Neural crest cell (in vitro differentiated cells): ENCODE measurements at regions not wholly inside any gene's neighbourhood (a gene's known extent, or its start where the extent isn't known, plus 50 kb on each side); places are given as distances from the start of the nearest gene placed in this dataset.
A peak's percentile ranks its signal among the peaks of the same experiment; 100 is the strongest.
"Not testable (repeated sequence)": the region's sequence is repeated elsewhere in the genome, so short reads cannot be mapped to it uniquely, and the experiment has no call there.

ENCODE experiments used
- DNase-seq: peaks from one replicate; pipeline ENCODE4 v3.0.0; 2021; ENCODE audit warnings: low read depth, mixed read lengths, low spot score
- H3K27ac Mint-ChIP-seq: one replicate; pipeline ENCODE4 v1.8.0; 2021; ENCODE audit warnings: mild to moderate bottlenecking, mixed read lengths; ENCODE audit not compliant: unreplicated experiment
- H3K27me3 Mint-ChIP-seq: 2 replicates; pipeline ENCODE4 v1.8.0; 2021; ENCODE audit warnings: low read depth, mild to moderate bottlenecking, mixed read lengths
- H3K36me3 Mint-ChIP-seq: 2 replicates; pipeline ENCODE4 v1.8.0; 2021; ENCODE audit warnings: low read depth, mild to moderate bottlenecking, mixed read lengths
- H3K4me1 Mint-ChIP-seq: 2 replicates; pipeline ENCODE4 v1.8.0; 2021; ENCODE audit warnings: mixed read lengths
- H3K4me3 Mint-ChIP-seq: one replicate; pipeline ENCODE4 v1.8.0; 2021; ENCODE audit warnings: mild to moderate bottlenecking, mixed read lengths
- H3K9me3 Mint-ChIP-seq: 2 replicates; pipeline ENCODE4 v1.8.0; 2021; ENCODE audit warnings: mixed read lengths
- TF ChIP-seq, protein P1 (sequence below): fragments of 200-600 bp; sonication (generic); conservative IDR thresholded peaks from 2 replicates; pipeline ENCODE4 v1.5.0; 2021; ENCODE audit warnings: antibody characterized with exemption, mild to moderate bottlenecking

GRCh38 chr15:87481126-87481525 is 775.4 kb downstream of the NTRK3 start:
- H3K27me3 Mint-ChIP-seq = no peaks in the 10 kb centered on the region
- TF ChIP-seq, protein P1, sequence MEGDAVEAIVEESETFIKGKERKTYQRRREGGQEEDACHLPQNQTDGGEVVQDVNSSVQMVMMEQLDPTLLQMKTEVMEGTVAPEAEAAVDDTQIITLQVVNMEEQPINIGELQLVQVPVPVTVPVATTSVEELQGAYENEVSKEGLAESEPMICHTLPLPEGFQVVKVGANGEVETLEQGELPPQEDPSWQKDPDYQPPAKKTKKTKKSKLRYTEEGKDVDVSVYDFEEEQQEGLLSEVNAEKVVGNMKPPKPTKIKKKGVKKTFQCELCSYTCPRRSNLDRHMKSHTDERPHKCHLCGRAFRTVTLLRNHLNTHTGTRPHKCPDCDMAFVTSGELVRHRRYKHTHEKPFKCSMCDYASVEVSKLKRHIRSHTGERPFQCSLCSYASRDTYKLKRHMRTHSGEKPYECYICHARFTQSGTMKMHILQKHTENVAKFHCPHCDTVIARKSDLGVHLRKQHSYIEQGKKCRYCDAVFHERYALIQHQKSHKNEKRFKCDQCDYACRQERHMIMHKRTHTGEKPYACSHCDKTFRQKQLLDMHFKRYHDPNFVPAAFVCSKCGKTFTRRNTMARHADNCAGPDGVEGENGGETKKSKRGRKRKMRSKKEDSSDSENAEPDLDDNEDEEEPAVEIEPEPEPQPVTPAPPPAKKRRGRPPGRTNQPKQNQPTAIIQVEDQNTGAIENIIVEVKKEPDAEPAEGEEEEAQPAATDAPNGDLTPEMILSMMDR = no peak
- H3K36me3 Mint-ChIP-seq = no peaks in the 10 kb centered on the region
- H3K9me3 Mint-ChIP-seq = peaks cover 4% of the 10 kb centered on the region
- peaks cover 10% of the 10 kb centered on the region for H3K4me1 Mint-ChIP-seq
- no peak for DNase-seq
- H3K4me3 Mint-ChIP-seq = no peak overlapping the region
- H3K27ac Mint-ChIP-seq = no peak overlapping the region

- H3K4me1 Mint-ChIP-seq = peaks cover 10% of the 10 kb centered on the region
- H3K27me3 Mint-ChIP-seq = no peaks in the 10 kb centered on the region
- TF ChIP-seq, protein P1 = no peak
- no peak overlapping the region for H3K27ac Mint-ChIP-seq
- H3K36me3 Mint-ChIP-seq = no peaks in the 10 kb centered on the region
- H3K4me3 Mint-ChIP-seq = no peak overlapping the region
- DNase-seq = no peak
- peaks cover 4% of the 10 kb centered on the region for H3K9me3 Mint-ChIP-seq
Measured at GRCh38 chr15:87478687-87479072, 777.9 kb downstream of the NTRK3 start.

DNA sequence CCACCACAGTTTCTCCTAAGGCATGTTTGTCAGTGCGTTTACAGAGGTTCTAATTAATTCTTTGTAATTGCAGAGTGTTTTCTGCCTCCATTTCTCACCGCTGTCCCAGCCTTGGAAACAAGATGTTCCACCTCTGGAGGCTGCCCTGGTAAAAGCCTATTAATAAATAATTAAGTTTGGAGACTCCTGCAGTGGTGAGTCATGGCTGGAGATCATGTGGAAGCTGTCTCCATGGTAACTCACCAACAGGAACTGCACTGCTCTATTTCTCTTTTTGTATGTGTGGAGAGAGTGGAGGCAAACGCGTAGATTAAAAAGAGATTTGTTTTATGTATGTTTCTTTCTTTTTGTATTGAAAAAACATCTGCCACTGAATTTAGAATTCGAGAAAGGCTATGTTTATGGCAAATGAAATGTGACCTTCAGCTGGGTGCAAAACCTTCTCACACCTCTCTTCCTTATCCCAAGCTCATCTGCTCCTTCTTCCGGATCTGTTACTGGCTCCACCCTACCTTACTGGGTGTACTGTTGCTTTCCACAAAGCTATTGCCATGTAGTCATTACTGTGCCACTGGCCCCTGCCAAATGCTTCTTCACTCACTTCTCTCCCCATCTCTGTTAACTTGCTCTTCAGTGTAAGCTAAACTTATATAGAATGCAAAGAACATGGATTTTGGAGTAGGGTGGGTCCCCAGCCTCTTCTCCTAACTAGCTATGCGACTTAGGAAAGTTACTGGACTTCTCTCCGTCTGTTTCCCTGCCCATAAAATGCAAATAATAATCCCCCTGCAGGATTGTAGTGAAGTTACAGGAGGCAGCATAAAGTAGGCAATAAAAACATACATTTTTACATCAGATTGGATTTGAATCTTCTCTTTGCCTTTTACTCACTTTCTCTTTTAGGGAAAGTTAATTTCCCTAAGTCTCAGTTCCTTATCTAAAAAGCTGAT is 778.5 kb downstream of the NTRK3 start:
- Mint-ChIP-seq H3K36me3 (no peaks in the 10 kb centered on the region), H3K9me3 (peaks cover 4% of the 10 kb centered on the region), H3K4me3 (peak overlapping the region; percentile 4), H3K27me3 (no peaks in the 10 kb centered on the region), H3K27ac (peak overlapping the region; percentile 74), H3K4me1 (peaks cover 10% of the 10 kb centered on the region)
- DNase-seq = no peak
- TF ChIP-seq, protein P1 = peak; percentile 47

DNA sequence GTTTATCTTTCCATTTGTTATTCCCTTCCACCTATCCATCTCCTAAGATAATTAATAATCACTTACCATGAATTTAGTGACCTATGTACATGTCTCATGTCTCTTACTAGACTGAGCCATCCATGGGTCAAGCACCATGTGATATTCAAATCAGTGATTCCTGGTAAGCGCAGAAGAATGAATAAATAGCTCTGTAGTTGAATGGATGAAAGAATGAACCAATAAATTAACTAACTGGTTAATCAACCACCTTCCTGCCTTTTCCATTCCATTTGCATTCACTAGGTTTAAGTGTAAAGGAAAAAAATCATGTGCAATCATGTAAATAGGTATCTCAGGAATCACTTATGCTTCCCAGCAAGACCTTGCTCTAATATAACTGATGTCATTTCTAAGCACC is 779.5 kb downstream of the NTRK3 start:
- no peak overlapping the region for H3K4me3 Mint-ChIP-seq
- H3K27ac Mint-ChIP-seq = no peak overlapping the region
- no peaks in the 10 kb centered on the region for H3K27me3 Mint-ChIP-seq

DNA sequence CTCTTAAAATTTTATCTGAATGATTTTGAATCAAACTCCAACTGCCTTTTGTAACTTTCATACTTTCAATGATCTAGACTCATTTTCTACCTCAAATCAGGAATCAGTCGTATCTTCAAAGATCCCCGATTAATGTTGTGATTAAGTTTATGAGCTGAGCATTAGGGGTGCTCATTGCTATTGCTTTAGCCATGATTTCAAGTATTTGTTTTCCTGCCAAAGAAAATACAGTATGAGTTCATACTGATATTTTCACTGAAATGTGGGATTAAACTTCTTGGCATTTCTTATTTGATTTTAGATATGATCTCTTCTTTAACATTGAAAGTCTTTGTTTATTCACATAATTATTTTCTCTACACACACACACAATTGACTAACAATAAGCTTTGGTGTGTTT is 785.6 kb downstream of the NTRK3 start:
- TF ChIP-seq, protein P1 = no peak
- Mint-ChIP-seq H3K27ac (no peak overlapping the region), H3K36me3 (peaks cover 4% of the 10 kb centered on the region), H3K4me3 (no peak overlapping the region), H3K27me3 (no peaks in the 10 kb centered on the region), H3K9me3 (no peaks in the 10 kb centered on the region), H3K4me1 (no peaks in the 10 kb centered on the region)
- DNase-seq = no peak

More for the DNA sequence above, 779.5 kb downstream of the NTRK3 start:
- no peak for DNase-seq
- Mint-ChIP-seq H3K36me3 (no peaks in the 10 kb centered on the region), H3K4me1 (peaks cover 10% of the 10 kb centered on the region), H3K9me3 (peaks cover 2% of the 10 kb centered on the region)
- TF ChIP-seq, protein P1 = no peak

DNA sequence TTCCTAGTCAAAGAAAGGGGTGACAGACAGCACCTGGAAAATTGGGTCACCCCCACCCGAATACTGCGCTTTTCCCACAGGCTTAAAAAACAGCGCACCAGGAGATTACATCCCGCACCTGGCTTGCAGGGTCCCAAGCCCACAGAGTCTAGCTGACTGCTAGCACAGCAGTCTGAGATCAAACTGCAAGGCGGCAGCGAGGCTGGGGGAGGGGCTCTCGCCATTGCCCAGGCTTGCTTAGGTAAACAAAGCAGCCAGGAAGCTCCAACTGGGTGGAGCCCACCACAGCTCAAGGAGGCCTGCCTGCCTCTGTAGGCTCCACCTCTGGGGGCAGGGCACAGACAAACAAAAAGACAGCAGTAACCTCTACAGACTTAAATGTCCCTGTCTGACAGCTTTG is 792.6 kb downstream of the NTRK3 start:
- peak; percentile 9 for DNase-seq
- H3K27me3 Mint-ChIP-seq, H3K9me3 Mint-ChIP-seq, H3K4me3 Mint-ChIP-seq, H3K4me1 Mint-ChIP-seq, H3K27ac Mint-ChIP-seq, H3K36me3 Mint-ChIP-seq: not testable (repeated sequence)
